Left ventricle myocardium superior (tissue), 1 donor: ENCODE measurements at regions not wholly inside any gene's neighbourhood (a gene's known extent, or its start where the extent isn't known, plus 50 kb on each side); places are given as distances from the start of the nearest gene placed in this dataset.

Experiments
- ATAC-seq: fragments of 200-7000 bp; cut with Tn5 transposase; one replicate; pipeline ENCODE4 v1.9.1; 2020; ENCODE audit warnings: mild to moderate bottlenecking, moderate library complexity
- DNase-seq: peaks from one replicate; pipeline ENCODE4 v3.0.0-alpha.2; 2020
- intact Hi-C: fragments of 100-400 bp; cut with micrococcal nuclease; formaldehyde crosslinking; loops from one replicate; pipeline ENCODE4 v1.11.0; 2022
- donor health status: DM: no; HTN: yes; CAD: no; lungs with severe emphysema.

DNA sequence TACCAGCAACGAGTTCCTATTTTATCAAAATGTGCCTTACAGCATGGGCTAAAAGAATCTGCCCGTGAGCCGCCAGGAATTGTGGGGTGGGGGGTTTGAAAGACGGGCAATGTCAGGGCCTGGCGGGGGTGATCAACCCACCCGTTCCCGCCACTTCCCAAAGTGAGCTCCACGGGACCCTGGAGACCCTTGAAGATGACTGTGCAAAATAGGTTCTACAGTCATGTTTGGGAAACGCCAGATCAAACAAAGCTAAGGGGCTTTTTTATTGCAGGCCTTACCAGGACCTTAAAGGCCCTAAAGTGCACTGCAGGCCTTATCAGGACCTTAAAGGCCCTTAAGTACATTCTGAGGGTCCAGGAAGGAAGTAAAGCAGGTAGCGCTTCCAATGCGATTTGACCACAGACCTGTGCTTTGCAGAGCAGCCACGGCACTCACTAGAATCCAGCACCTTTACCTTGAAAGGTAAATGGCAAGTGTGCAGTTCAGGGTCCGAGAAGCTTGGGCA, 404.1 kb downstream of the SHANK2 start:
- DNase-seq (no peak), ATAC-seq (no peak)
- intact Hi-C loops, result no loop called here

DNA sequence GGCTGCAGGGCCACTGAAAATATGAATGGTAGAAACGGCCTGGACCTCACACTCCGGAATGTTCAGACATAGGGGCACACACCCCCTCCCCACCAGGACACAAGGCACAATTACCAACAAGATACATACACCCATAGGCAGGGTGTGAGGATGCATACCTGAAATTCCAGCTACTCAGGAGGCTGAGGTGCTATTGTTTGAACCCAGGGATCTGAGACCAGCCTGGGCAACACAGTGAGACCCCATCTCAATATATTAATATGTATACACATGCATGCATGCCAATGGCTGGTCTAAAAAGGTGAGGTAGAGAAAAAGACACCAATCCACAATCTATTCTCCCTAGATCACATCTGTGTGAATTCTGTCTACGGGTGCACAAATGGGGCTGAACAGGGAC, 403.3 kb downstream of the SHANK2 start:
- intact Hi-C loops, result no loop called here
- ATAC-seq (no peak), DNase-seq (no peak)

DNA sequence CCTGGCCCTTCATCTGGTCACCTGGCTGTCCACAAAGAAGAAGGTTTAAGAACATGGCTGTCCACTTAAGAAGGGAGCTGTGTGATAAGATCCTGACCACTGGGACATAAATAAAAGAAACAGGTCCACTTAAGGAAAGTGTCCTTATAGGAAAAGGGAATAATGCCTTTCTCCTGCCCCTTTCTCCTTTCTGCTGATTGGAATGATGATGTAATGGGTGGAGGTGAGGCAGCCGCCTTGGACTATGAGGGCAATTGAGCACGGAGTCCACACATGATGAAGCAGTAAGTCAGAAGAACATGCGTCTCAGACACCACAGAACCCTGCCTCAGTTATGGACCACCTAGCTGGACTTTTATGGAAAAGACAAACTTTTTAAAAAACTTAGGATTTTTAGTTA, 401.1 kb downstream of the SHANK2 start:
- ATAC-seq, result no peak
- DNase-seq, result no peak
- intact Hi-C loops, result no loop called here

DNA sequence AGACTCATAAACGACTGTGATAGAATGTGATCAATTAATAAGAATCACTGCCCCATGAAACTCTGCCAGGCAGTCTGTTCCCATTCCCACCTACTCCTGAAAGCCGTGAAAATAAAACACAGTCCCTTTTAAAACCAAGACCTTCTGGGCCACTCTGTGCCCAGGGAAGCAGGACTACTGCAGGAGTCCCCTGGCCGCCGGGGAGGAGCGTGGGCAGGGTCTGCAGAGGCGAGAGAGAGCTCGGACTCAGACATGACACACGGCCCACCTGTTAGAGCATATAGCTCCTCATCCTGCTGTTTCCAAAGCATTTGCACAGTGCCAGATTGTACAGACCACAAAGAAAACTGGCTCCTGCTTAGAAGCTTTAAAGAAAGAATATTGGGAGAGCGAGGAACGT, 400.5 kb downstream of the SHANK2 start:
- intact Hi-C loops, result no loop called here
- DNase-seq, result no peak
- ATAC-seq, result no peak

- no peak for DNase-seq
- no peak for ATAC-seq
- intact Hi-C loops, result no loop called here
Observed at GRCh38 chr11:70853068-70853769, 399.2 kb downstream of the SHANK2 start.

DNA sequence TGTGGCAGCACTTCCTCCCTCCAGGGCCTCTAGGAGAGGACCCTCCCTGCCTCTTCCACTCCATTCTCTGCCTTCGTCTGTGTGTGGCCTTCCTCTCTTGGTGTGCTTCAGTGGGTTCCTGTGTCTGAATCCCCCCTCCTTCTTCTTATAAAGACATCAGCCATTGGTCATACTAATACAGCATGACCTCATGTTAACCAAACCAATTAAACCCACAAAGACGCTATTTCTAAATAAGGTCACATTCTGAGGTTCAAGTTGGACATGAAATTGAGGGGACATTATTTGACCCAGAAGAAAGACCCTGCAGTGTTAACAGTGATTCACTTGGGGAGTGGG, 398.6 kb downstream of the SHANK2 start:
- intact Hi-C loops, result no loop called here
- ATAC-seq (no peak), DNase-seq (no peak)

DNA sequence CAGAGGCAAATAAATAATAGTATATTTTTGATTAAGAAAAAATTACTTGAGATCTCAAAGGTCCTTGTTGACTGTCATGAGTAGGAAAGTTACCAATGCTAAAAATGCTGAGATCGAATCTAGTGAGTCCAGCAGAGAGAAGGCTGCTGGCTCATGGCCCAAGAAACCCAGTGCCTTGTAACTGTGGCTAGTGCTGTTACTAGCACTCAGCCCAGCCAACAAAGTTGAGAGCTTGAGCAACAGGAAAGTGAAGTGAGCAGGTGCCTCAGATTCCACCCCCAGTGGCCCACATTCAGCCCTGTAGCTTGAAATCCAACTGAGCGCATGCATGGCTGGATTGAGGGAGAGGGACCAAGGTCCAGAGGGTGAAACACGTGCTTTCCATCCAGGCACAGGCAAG, 398.2 kb downstream of the SHANK2 start:
- ATAC-seq (no peak), DNase-seq (no peak)
- intact Hi-C loops, result no loop called here

GRCh38 chr11:70854901-70855556, 397.3 kb downstream of the SHANK2 start:
- DNase-seq, result no peak
- intact Hi-C loops, result no loop called here
- no peak for ATAC-seq

GRCh38 chr11:70857894-70858293, 394.5 kb downstream of the SHANK2 start:
- no peak for ATAC-seq
- intact Hi-C loops, result no loop called here
- DNase-seq, result no peak

GRCh38 chr11:70859180-70859579, 393.2 kb downstream of the SHANK2 start:
- intact Hi-C loops, result no loop called here
- no peak for DNase-seq
- ATAC-seq, result no peak

GRCh38 chr11:70860888-70861287, 391.5 kb downstream of the SHANK2 start:
- ATAC-seq (no peak), DNase-seq (no peak)

DNA sequence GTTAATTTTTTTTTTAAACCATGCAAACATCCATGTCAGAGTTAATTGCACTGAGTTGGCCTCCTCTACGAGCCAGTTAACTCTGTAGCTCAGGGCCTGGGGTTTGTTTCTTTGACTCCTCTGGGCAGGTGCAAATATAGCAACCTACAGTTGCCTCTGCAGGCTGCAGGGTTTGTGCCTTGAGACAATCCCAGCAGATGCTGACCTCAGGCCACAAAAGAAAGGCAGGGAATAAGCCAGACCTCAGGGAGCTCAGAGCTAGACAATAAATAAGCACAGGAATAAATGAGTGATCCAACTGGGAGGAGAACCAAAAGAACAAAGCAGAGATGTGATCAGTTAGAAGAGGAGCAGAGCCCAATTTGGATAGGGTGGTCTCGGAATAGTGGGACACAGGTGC, 390.8 kb downstream of the SHANK2 start:
- intact Hi-C loops, result no loop called here
- ATAC-seq, result no peak
- DNase-seq, result no peak

More at GRCh38 chr11:70860888-70861287, 391.5 kb downstream of the SHANK2 start:
- intact Hi-C loops, result no loop called here

- no peak for ATAC-seq
- no peak for DNase-seq
- intact Hi-C loops, result no loop called here
Observed at GRCh38 chr11:70862093-70862492, 390.3 kb downstream of the SHANK2 start.

DNA sequence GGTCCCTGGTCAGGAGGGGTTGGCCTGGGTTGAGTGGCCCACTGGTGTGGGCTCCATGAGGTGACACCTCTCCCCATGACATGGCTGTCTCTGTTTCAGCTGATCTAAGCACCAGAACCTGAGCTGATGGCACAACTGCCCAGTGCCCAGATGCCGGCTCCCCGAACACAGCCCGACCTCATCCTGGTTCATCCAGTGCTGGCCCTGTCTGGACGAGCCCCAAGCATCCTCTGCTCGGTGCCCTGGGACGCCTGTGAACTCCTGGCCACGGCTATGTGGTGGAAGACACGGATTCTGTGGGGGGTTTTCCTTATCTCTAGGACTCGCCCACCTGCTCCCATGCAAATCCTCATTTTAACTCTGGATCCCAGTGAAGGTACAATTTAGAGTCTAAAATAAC, 389.2 kb downstream of the SHANK2 start:
- DNase-seq (no peak), ATAC-seq (no peak)
- intact Hi-C loops, result no loop called here

DNA sequence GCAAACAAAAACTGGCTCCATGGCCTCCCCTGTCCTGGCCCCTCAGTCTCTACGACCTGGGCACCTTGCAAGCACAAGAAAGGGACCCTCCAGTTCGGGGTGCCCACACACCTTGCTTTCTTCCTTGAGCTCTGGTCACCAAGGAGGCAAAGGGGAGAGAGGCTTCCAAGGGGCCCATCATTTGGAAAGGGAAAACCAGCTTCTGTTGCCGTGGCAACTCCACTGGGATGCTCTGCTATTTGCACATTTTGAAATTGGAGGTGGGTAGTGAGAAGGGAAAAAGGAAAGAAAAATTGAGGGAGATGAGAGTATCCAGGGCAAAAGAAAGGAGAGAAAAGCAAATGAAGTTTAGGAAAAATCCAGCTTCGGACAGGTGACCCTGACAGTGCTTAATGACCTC, 388.4 kb downstream of the SHANK2 start:
- intact Hi-C loops, result no loop called here
- DNase-seq, result no peak
- ATAC-seq, result no peak

GRCh38 chr11:70865356-70865755, 387.0 kb downstream of the SHANK2 start:
- DNase-seq (no peak), ATAC-seq (no peak)

DNA sequence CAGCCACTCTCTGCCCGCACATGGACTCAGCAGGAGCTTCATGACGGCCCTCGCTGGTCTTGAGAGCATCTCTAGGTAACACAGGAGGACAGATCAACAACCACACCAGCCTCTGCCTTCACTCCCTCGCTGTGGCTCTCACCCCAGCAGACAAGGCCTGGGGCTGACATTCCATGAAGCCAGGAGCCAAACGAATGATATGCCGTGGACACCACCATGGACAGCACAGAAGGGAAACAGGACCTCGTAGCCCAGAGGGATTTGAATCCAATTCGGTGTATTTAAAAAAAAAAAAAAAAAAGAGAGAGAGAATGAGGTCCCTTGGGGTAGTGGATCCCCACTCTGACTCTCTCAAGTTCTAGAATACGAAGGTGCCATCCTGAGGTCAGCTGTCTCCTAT, 385.5 kb downstream of the SHANK2 start:
- DNase-seq, result no peak
- intact Hi-C loops, result no loop called here
- no peak for ATAC-seq

More at GRCh38 chr11:70865356-70865755, 387.0 kb downstream of the SHANK2 start:
- intact Hi-C loops, result no loop called here

DNA sequence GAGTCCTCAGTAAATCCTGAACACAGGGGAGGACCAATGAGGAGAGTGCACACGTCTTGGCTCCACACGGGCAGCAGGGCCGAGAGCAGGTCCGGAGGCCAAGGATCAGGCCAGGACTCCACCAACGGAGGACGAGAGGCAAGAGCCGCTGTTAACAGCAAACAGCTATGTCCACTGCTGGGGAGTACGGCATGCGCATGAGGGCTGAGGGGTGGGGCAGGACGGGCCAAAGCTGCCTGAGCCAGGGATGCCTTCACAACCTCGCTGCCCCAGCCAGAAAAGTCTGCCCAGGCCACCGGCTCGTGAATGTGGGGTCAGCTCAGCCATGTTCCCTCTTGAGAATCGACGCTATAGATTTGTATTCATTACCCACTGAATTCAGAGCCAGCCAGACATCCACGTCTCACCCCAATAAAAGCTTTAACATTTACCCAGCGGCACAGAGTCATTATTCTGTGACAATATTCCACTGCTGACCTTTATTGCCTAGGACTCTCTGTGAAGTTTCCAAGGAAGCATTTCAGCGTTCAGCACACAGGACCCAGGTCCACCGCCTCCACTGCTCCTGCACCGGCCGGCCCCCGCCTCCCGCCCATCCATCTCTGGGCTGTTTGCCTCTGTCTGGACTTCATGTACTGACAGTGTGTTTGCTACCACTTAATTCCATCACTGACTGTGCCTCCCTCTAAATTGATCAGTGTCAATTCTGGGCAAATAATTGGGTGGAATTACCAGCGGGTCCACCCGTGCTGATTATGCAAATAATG, 384.9 kb downstream of the SHANK2 start:
- no peak for ATAC-seq
- intact Hi-C loops, result no loop called here
- no peak for DNase-seq

DNA sequence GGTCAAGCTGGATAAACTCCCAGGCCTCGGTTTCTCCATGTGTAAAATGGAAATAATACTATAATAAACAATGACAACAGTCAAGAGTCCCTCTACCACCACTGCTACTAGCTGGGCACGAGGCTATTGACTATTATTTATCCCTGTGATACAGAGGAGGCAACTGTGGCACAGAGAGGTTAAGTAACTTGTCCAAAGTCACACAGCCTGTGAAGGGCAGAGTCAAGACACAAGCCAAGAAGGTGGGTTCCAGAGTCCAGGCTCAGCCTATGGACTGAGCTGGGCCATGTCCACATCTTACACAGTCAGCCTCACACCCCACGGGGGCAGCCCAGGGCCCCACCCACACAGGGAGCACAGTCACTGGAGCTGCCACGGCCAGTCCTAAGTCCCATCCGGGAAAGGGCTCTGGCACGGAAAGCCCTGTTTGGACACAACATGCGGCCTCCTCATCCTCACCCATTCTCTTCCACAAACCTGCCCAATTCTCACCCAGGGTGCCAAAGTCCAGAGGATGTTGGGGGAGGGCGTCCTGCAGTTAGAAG, 384.0 kb downstream of the SHANK2 start:
- DNase-seq (no peak), ATAC-seq (no peak)
- intact Hi-C loops, result no loop called here

DNA sequence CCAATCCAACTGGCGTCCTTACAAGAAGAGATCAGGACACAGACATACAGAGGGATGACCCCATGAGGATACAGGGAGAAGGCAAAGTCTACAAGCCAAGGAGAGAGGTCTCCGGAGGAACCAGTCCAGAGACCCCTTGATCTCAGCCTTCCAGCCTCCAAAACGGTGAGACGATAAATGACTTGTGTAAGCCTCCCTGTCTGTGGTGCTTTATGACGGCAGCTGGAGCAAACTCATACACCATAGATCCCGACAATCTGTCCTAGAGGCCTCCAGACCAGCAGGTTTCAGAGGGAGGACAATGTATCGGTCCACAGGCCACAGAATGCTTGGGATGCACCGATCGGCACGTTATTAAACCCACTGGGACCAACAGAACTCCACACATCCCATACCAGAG, 383.3 kb downstream of the SHANK2 start:
- intact Hi-C loops, result no loop called here
- ATAC-seq (no peak), DNase-seq (no peak)
